Body of pancreas (tissue), 4 donors: ENCODE measurements at regions not wholly inside any gene's neighbourhood (a gene's known extent, or its start where the extent isn't known, plus 50 kb on each side); places are given as distances from the start of the nearest gene placed in this dataset.
"Not testable (repeated sequence)": the region's sequence is repeated elsewhere in the genome, so short reads cannot be mapped to it uniquely, and the experiment has no call there.

Experiments used
- POLR2A ChIP-seq, 3 donors: fragments of 450-650 bp; IDR thresholded peaks; one replicate each; pipeline ENCODE4 v1.6.1; 2016; ENCODE audit warnings: antibody characterized with exemption in 3 of 3, mild to moderate bottlenecking in 2 of 3
- TF ChIP-seq, protein P1 (sequence below), 7 experiments: fragments of 450-650 bp in 4 of 7; fragments of 200-600 bp in 3 of 7; sonication (generic) in 3 of 7; IDR thresholded peaks; one replicate each; pipeline ENCODE4 v1.5.1; 2016 to 2019; ENCODE audit warnings: antibody characterized with exemption in 7 of 7

DNA sequence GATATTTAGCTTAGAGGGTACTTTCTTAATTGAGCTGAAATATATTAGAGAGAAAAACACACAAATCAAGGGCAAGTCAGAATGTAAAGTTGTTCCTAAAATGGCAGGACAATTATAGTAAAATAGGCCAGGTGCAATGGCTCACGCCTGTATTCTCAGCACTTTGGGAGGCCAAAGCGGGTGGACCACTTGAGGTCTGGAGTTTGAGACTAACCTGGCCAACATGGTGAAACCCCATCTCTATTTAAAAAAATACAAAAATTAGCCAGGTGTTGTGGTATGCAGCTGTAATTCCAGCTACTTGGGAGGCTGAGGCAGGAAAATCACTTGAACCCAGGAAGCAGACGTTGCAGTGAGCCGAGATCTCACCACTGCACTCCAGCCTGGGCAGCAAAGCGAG lies 142.9 kb downstream of the GOLGA6L6 start:
- TF ChIP-seq, protein P1, sequence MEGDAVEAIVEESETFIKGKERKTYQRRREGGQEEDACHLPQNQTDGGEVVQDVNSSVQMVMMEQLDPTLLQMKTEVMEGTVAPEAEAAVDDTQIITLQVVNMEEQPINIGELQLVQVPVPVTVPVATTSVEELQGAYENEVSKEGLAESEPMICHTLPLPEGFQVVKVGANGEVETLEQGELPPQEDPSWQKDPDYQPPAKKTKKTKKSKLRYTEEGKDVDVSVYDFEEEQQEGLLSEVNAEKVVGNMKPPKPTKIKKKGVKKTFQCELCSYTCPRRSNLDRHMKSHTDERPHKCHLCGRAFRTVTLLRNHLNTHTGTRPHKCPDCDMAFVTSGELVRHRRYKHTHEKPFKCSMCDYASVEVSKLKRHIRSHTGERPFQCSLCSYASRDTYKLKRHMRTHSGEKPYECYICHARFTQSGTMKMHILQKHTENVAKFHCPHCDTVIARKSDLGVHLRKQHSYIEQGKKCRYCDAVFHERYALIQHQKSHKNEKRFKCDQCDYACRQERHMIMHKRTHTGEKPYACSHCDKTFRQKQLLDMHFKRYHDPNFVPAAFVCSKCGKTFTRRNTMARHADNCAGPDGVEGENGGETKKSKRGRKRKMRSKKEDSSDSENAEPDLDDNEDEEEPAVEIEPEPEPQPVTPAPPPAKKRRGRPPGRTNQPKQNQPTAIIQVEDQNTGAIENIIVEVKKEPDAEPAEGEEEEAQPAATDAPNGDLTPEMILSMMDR (IDR thresholded peaks at IDR 0.05): not testable (repeated sequence)
- TF ChIP-seq POLR2A (IDR thresholded peaks at IDR 0.05): not testable (repeated sequence)
